HG03469 (cell line): ENCODE measurements at regions not wholly inside any gene's neighbourhood (a gene's known extent, or its start where the extent isn't known, plus 50 kb on each side); places are given as distances from the start of the nearest gene placed in this dataset.

Experiments used
- ATAC-seq: cut with Tn5 transposase; IDR thresholded peaks from one replicate; pipeline ENCODE4 v1.9.1; 2021; ENCODE audit warnings: mild to moderate bottlenecking, moderate library complexity, moderate number of reproducible peaks; ENCODE audit not compliant: unreplicated experiment

DNA sequence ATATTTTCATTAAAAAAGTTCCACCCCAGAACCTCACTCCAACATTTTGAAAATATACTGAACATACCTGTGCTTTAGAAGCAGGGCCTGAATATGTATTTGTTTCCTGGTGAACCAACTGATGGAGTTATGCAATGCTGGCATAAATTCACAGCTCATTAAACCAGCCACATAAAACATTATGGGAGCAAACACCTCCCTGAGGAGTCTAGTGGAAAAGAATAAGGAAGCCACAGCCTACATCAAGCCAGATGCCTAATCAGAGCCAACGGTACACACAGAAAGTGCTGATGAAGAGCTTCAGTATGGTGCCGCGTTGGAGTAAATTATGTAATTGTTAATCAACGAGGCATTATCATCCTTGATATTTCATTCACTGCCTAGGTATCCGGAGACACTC is 199.5 kb downstream of the AJAP1 start:
- ATAC-seq: no peak

GRCh38 chr1:4851385-4852065 is 197.1 kb downstream of the AJAP1 start:
- ATAC-seq: no peak

DNA sequence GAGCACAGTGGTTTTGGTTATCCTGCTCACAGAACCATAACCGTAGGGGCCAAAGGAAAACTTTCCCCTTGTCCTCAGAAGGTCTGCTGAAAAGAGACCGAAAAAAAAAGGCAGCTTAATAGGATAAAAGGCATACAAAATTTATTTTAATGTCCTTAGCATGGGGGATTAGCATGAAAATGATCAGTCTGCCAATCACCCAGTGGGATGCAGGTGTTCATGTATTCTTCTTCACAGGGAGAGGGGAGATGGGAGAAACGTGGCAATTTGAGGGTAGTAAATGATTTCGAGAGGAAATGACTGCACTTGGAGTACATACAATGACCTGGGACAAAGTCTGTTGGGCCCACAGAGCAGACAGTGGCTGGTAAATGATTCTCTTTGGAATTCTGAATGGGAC is 194.0 kb downstream of the AJAP1 start:
- ATAC-seq: no peak

GRCh38 chr1:4847711-4848110 is 193.3 kb downstream of the AJAP1 start:
- no peak for ATAC-seq
